Heart right ventricle (tissue), 16 donors: ENCODE measurements at regions not wholly inside any gene's neighbourhood (a gene's known extent, or its start where the extent isn't known, plus 50 kb on each side); places are given as distances from the start of the nearest gene placed in this dataset.
"Not testable (repeated sequence)": the region's sequence is repeated elsewhere in the genome, so short reads cannot be mapped to it uniquely, and the experiment has no call there.

Experiments
- ATAC-seq, 8 donors: fragments of 200-7000 bp; cut with Tn5 transposase; one replicate each; pipeline ENCODE4 v1.9.1; 2020; ENCODE audit warnings: mild to moderate bottlenecking in 8 of 8, moderate library complexity in 8 of 8, moderate number of reproducible peaks in 1 of 8
- DNase-seq, 2 donors: peaks; one replicate each; pipeline ENCODE4 v3.0.0-alpha.2; 2020
- H3K27ac ChIP-seq, 10 donors: fragments of 200-600 bp; sonication (generic) in 2 of 10; one replicate each; pipeline versions ENCODE4 v1.5.0 to v1.8.0; 2020 to 2022; ENCODE audit warnings: mild to moderate bottlenecking in 3 of 10
- H3K27me3 ChIP-seq, 7 donors: fragments of 200-600 bp; one replicate each; pipeline ENCODE4 v1.8.0; 2021 to 2022; ENCODE audit warnings: mild to moderate bottlenecking in 2 of 7
- H3K36me3 ChIP-seq, 9 donors: fragments of 200-600 bp; sonication (generic) in 1 of 9; one replicate each; pipeline versions ENCODE4 v1.5.0 to v1.8.0; 2020 to 2022; ENCODE audit warnings: mild to moderate bottlenecking in 2 of 9
- H3K4me1 ChIP-seq, 9 donors: fragments of 200-600 bp; sonication (generic) in 1 of 9; one replicate each; pipeline versions ENCODE4 v1.5.0 to v1.8.0; 2020 to 2022; ENCODE audit warnings: mild to moderate bottlenecking in 4 of 9
- H3K4me3 ChIP-seq, 10 donors: fragments of 200-600 bp; sonication (generic) in 2 of 10; one replicate each; pipeline versions ENCODE4 v1.5.0 to v1.8.0; 2020 to 2022; ENCODE audit warnings: mild to moderate bottlenecking in 7 of 10, moderate library complexity in 2 of 10
- H3K9me3 ChIP-seq, 11 donors: fragments of 200-600 bp in 10 of 11; sonication (generic) in 2 of 11; one replicate each; pipeline versions ENCODE4 v1.5.0 to v1.8.0; 2013 to 2022; ENCODE audit warnings: mild to moderate bottlenecking in 2 of 11, control low read depth in 1 of 11, moderate library complexity in 1 of 11
- WGBS, 2 donors: extraction: QIAGEN DNeasy Blood & Tissue Kit; methylation state at CpG; one replicate each; pipeline ENCODE4 v1.1.7; 2013; ENCODE audit warnings: inconsistent platforms in 1 of 2; 5-methylcytosine and 5-hydroxymethylcytosine counted together
- intact Hi-C, 10 donors: fragments of 100-400 bp; cut with DNase I; formaldehyde crosslinking; loops; one replicate each; pipeline versions ENCODE4 v1.11.1 to v1.14.2; 2022
- TF ChIP-seq, protein P1 (sequence below), 9 donors: fragments of 200-600 bp; sonication (generic) in 2 of 9; IDR thresholded peaks; one replicate each; pipeline versions ENCODE4 v1.5.0 to v1.8.0; 2021 to 2022; ENCODE audit warnings: antibody characterized with exemption in 9 of 9, mild to moderate bottlenecking in 5 of 9, moderate library complexity in 1 of 9
- donor health status: Arrhythmogenic right ventricular cardiomyopathy.
- donor health status: ischemic (EF 13 %, LVEDD 7.1; RV severe dilation, severe dysfunction).
- donor health status: healthy with polysubstance abuse.
- donor health status: DM: no; HTN: yes; CAD: no.
- donor health status: DM: no; HTN: no; CAD: no.
- donor health status: ischemic (EF 25% LVEDD 6.9; RV normal size, moderate dysfunction).
- donor health status: ischemic (EF 25% LVEDD 5.7; RV mildly dilated, moderate dysfunction).
- donor health status: healthy.
- donor health status: DM: yes; HTN: yes; CAD: no.
- donor health status: Ischemic cardiomyopathy.
- donor health status: ischemic (EF 35%, LVEDD 5.7; RV mildly dilated, moderate dysfunction).
- donor health status: nonischemic (EF 11% LVEDD 7.7; RV severe dilation, severe dysfunction).
- donor health status: DM: yes; HTN: yes; CAD: no.
- donor health status: PGD.
- donor health status: ischemic (EF 29% LVEDD 5.4; RV normal size, mild dysfunction).
- donor health status: nonischemic (EF 23%, LVEDD 6.1; RV moderate dilation, normal function).

- ATAC-seq (no peak), DNase-seq (no peak)
- Histone ChIP-seq H3K9me3 (peaks cover 0 to 45% (median 23%) of the 10 kb centered on the region in 11 donors), H3K4me3 (no peak overlapping the region), H3K27ac (no peak overlapping the region), H3K36me3 (no peaks in the 10 kb centered on the region), H3K4me1 (no peaks in the 10 kb centered on the region), H3K27me3 (no peaks in the 10 kb centered on the region)
- intact Hi-C loops, result no loop called here
- WGBS, 2 donors, result 57 to 66% methylated on average over 1 of the region's 1 CpG
- TF ChIP-seq, protein P1, sequence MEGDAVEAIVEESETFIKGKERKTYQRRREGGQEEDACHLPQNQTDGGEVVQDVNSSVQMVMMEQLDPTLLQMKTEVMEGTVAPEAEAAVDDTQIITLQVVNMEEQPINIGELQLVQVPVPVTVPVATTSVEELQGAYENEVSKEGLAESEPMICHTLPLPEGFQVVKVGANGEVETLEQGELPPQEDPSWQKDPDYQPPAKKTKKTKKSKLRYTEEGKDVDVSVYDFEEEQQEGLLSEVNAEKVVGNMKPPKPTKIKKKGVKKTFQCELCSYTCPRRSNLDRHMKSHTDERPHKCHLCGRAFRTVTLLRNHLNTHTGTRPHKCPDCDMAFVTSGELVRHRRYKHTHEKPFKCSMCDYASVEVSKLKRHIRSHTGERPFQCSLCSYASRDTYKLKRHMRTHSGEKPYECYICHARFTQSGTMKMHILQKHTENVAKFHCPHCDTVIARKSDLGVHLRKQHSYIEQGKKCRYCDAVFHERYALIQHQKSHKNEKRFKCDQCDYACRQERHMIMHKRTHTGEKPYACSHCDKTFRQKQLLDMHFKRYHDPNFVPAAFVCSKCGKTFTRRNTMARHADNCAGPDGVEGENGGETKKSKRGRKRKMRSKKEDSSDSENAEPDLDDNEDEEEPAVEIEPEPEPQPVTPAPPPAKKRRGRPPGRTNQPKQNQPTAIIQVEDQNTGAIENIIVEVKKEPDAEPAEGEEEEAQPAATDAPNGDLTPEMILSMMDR (IDR thresholded peaks at IDR 0.05), result no peak
These were observed 278.8 kb upstream of the MEIS1 start for GRCh38 chr2:66156171-66156570.

- no peak for DNase-seq
- 57 to 59% methylated on average over 1 of the region's 1 CpG for WGBS, 2 donors
- Histone ChIP-seq H3K27ac (no peak overlapping the region), H3K36me3 (no peaks in the 10 kb centered on the region), H3K4me3 (no peak overlapping the region), H3K4me1 (no peaks in the 10 kb centered on the region), H3K9me3 (peaks cover 0 to 62% (median 29%) of the 10 kb centered on the region in 11 donors), H3K27me3 (no peaks in the 10 kb centered on the region)
- intact Hi-C loops, result no loop called here
- no peak for ATAC-seq
- TF ChIP-seq, protein P1 (IDR thresholded peaks at IDR 0.05), result no peak
These were observed 281.0 kb upstream of the MEIS1 start for GRCh38 chr2:66153941-66154340.

- no peak for DNase-seq
- Histone ChIP-seq H3K27me3 (no peaks in the 10 kb centered on the region), H3K9me3 (peaks cover 0 to 13% (median 3%) of the 10 kb centered on the region in 11 donors), H3K4me1 (no peaks in the 10 kb centered on the region), H3K27ac (no peak overlapping the region), H3K36me3 (no peaks in the 10 kb centered on the region), H3K4me3 (no peak overlapping the region)
- intact Hi-C loops, result no loop called here
- ATAC-seq, result no peak
- TF ChIP-seq, protein P1 (IDR thresholded peaks at IDR 0.05), result no peak
- WGBS, 2 donors, result 57 to 72% methylated on average over 2 of the region's 2 CpGs
These were observed 289.4 kb upstream of the MEIS1 start for GRCh38 chr2:66145490-66145889.

- ATAC-seq, H3K27me3 ChIP-seq, H3K4me3 ChIP-seq, intact Hi-C loops, H3K9me3 ChIP-seq, DNase-seq, H3K27ac ChIP-seq, H3K36me3 ChIP-seq, H3K4me1 ChIP-seq: not testable (repeated sequence)
- 80 to 93% methylated on average over 7 of the region's 7 CpGs for WGBS, 2 donors
These were observed 290.6 kb upstream of the MEIS1 start for GRCh38 chr2:66144324-66144723.

DNA sequence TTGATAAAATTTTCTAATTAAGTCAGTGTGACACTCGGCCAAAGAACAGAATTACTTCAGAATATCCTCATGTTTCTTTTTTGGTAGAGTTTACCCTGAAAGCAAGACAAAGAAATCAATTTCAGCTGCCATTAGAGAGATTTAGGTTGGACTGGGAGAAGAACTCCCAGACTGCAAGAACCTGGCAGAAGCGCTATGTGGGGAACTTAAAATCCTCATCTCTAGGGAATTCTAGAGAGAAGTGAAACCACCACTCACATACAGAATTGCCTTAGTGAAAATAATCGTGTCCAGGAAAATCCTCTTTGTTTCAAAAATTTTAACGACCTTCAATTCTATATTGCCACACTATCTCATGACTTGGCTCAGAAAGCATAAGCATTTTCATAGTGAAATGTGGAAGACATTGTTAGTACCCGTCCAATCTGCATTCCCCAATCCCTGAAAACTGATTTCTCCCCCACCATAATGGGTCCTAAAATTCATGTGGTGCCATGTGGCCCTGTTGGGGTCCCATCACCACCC is 297.3 kb upstream of the MEIS1 start:
- H3K27ac ChIP-seq, result no peak overlapping the region
- no peak overlapping the region for H3K4me3 ChIP-seq
- peaks cover 0 to 3% (median 0%) of the 10 kb centered on the region in 7 donors for H3K27me3 ChIP-seq
- intact Hi-C loops, result no loop called here
- H3K36me3 ChIP-seq, result no peaks in the 10 kb centered on the region
- H3K4me1 ChIP-seq, result no peaks in the 10 kb centered on the region
- no peaks in the 10 kb centered on the region for H3K9me3 ChIP-seq
- WGBS, 2 donors, result 66 to 77% methylated on average over 5 of the region's 5 CpGs
- no peak for ATAC-seq
- no peak for DNase-seq
- TF ChIP-seq, protein P1 (IDR thresholded peaks at IDR 0.05), result no peak
